ENCODE measurements at regions not wholly inside any gene's neighbourhood (a gene's known extent, or its start where the extent isn't known, plus 50 kb on each side); places are given as distances from the start of the nearest gene placed in this dataset.
"Not testable (repeated sequence)": the region's sequence is repeated elsewhere in the genome, so short reads cannot be mapped to it uniquely, and the experiment has no call there.

DNA sequence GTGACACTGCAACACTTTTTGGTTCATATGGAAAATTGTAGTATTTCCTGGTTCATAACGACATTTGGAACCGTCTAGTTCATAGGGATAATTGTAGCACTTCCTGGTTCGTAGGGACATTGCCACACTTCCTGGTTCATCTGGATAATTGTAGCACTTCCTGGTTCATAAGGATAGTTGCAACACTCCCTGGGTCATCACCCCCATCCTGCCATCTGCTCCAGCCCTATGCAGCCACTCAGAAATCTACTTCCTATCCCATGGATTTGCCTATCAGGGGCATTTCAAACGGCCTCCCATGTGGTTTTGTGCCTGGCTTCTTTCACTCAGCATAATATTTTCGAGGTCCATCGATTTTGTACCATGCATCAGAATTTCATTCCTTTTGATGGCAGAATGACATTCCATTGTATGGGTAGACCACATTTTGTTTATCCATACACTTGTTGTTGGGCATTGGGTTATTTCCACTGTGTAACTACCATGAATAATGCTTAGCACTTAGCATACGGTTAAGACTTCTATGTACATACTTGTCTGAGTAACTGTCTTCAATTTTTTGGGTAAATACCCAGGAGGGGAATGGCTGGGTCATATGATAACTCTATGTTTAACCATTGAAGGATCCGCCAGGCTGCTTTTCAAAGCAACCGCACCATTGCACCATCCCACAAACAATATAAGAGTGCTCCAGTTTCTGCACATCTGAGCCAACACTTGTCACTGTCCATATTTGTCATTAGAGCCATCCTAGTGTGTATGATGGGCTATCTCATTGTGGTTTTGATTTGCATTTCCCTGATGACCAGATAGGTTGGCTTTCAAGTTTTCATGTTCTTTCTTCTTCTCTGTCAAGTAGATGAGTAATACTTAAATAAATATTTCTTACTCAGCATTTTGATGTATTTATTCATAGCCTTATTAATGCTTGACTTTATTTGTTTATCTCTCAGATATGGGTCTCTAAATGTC is 58.3 kb upstream of the CD99 start:
- no peaks in the 10 kb centered on the region for H3K27me3 Mint-ChIP-seq (ENCODE audit: low read depth, unreplicated experiment)
- FAIRE-seq (no peak), DNase-seq (ENCODE audit: low read depth) (peak; percentile 16)
- peaks cover 44% of the 10 kb centered on the region for H3K36me3 Mint-ChIP-seq (ENCODE audit: low read depth, unreplicated experiment)
- TF ChIP-seq, protein P1, sequence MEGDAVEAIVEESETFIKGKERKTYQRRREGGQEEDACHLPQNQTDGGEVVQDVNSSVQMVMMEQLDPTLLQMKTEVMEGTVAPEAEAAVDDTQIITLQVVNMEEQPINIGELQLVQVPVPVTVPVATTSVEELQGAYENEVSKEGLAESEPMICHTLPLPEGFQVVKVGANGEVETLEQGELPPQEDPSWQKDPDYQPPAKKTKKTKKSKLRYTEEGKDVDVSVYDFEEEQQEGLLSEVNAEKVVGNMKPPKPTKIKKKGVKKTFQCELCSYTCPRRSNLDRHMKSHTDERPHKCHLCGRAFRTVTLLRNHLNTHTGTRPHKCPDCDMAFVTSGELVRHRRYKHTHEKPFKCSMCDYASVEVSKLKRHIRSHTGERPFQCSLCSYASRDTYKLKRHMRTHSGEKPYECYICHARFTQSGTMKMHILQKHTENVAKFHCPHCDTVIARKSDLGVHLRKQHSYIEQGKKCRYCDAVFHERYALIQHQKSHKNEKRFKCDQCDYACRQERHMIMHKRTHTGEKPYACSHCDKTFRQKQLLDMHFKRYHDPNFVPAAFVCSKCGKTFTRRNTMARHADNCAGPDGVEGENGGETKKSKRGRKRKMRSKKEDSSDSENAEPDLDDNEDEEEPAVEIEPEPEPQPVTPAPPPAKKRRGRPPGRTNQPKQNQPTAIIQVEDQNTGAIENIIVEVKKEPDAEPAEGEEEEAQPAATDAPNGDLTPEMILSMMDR (IDR thresholded peaks at IDR 0.05; ENCODE audit: insufficient read depth, low read depth, low read length) = no peak
- TF ChIP-seq EZH2 (IDR thresholded peaks at IDR 0.05; ENCODE audit: insufficient read depth, low read length) = no peak
- no peak overlapping the region for H3K4me2 ChIP-seq (ENCODE audit: low read length)
- no peak overlapping the region for H3K27ac Mint-ChIP-seq (ENCODE audit: unreplicated experiment)
- H3K9me3 Mint-ChIP-seq (ENCODE audit: unreplicated experiment) = peaks cover 15% of the 10 kb centered on the region
- no peak overlapping the region for H3K4me3 ChIP-seq (ENCODE audit: insufficient read depth, low read depth, low read length)
- no peaks in the 10 kb centered on the region for H3K4me1 Mint-ChIP-seq (ENCODE audit: low read depth, unreplicated experiment)
- H3K9ac ChIP-seq (ENCODE audit: low read length) = no peak overlapping the region
- H4K20me1 ChIP-seq (ENCODE audit: insufficient read depth, low read length) = no peaks in the 10 kb centered on the region
- no peaks in the 10 kb centered on the region for H3K79me2 ChIP-seq (ENCODE audit: insufficient read depth, low read length)
- H2AFZ ChIP-seq (ENCODE audit: low read depth, low read length) = no peak overlapping the region
- H3K36me3 ChIP-seq (ENCODE audit: insufficient read depth, low read length) = no peaks in the 10 kb centered on the region
- no peak overlapping the region for H3K27ac ChIP-seq (ENCODE audit: low read depth, low read length)
- H3K4me1 ChIP-seq (ENCODE audit: insufficient read depth, low read length) = no peaks in the 10 kb centered on the region
- H3K27me3 ChIP-seq (ENCODE audit: insufficient read depth, low read length) = no peaks in the 10 kb centered on the region
- H3K9me3 ChIP-seq (ENCODE audit: insufficient read depth, low read depth, low read length) = no peaks in the 10 kb centered on the region
- H3K4me3 Mint-ChIP-seq (ENCODE audit: unreplicated experiment) = no peak overlapping the region

DNA sequence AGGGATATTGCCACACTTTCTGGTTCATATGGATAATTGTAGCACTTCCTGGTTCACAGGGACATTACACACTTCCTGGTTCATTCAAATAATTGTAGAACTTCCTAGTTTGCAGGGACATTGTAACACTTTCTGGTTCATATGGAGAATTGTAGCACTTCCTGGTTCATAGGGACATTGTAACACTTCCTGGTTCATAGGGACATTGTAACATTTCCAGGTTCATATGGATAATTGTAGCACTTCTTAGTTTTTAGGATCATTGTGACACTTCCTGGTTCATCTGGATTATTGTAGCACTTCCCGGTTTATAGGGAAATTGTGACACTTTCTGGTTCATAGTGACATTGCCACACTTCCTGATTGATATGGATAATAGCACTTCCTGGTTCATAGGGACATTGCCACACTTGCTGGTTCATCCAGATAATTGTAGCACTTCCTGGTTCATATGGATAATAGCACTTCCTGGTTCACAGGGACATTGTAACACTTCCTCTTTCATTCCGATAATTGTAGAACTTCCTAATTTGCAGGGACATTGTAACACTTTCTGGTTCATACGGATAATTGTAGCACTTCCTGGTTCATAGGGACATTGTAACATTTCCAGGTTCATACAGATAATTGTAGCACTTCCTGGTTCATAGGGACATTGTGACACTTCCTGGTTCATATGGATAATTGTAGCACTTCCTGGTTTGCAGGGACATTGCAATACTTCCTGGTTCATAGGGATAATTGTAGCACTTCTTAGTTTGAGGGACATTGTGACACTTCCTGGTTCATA is 59.2 kb upstream of the CD99 start:
- H3K36me3 Mint-ChIP-seq (ENCODE audit: low read depth, unreplicated experiment) = peaks cover 50% of the 10 kb centered on the region
- no peaks in the 10 kb centered on the region for H3K27me3 Mint-ChIP-seq (ENCODE audit: low read depth, unreplicated experiment)
- Histone ChIP-seq H3K27ac (ENCODE audit: low read depth, low read length) (no peak overlapping the region), H3K36me3 (ENCODE audit: insufficient read depth, low read length) (no peaks in the 10 kb centered on the region), H3K79me2 (ENCODE audit: insufficient read depth, low read length) (no peaks in the 10 kb centered on the region), H3K9me3 (ENCODE audit: insufficient read depth, low read depth, low read length) (no peaks in the 10 kb centered on the region), H3K9ac (ENCODE audit: low read length) (no peak overlapping the region), H3K4me1 (ENCODE audit: insufficient read depth, low read length) (no peaks in the 10 kb centered on the region), H3K4me2 (ENCODE audit: low read length) (no peak overlapping the region), H2AFZ (ENCODE audit: low read depth, low read length) (no peak overlapping the region), H3K27me3 (ENCODE audit: insufficient read depth, low read length) (no peaks in the 10 kb centered on the region), H4K20me1 (ENCODE audit: insufficient read depth, low read length) (peaks cover 4% of the 10 kb centered on the region), H3K4me3 (ENCODE audit: insufficient read depth, low read depth, low read length) (no peak overlapping the region)
- no peak overlapping the region for H3K4me3 Mint-ChIP-seq (ENCODE audit: unreplicated experiment)
- H3K9me3 Mint-ChIP-seq (ENCODE audit: unreplicated experiment) = peaks cover 17% of the 10 kb centered on the region
- H3K4me1 Mint-ChIP-seq (ENCODE audit: low read depth, unreplicated experiment) = no peaks in the 10 kb centered on the region
- TF ChIP-seq EZH2 (IDR thresholded peaks at IDR 0.05; ENCODE audit: insufficient read depth, low read length) = no peak
- TF ChIP-seq, protein P1 (IDR thresholded peaks at IDR 0.05; ENCODE audit: insufficient read depth, low read depth, low read length) = no peak
- H3K27ac Mint-ChIP-seq (ENCODE audit: unreplicated experiment) = peak overlapping the region; percentile 5
- DNase-seq (ENCODE audit: low read depth) (no peak), FAIRE-seq (no peak)

DNA sequence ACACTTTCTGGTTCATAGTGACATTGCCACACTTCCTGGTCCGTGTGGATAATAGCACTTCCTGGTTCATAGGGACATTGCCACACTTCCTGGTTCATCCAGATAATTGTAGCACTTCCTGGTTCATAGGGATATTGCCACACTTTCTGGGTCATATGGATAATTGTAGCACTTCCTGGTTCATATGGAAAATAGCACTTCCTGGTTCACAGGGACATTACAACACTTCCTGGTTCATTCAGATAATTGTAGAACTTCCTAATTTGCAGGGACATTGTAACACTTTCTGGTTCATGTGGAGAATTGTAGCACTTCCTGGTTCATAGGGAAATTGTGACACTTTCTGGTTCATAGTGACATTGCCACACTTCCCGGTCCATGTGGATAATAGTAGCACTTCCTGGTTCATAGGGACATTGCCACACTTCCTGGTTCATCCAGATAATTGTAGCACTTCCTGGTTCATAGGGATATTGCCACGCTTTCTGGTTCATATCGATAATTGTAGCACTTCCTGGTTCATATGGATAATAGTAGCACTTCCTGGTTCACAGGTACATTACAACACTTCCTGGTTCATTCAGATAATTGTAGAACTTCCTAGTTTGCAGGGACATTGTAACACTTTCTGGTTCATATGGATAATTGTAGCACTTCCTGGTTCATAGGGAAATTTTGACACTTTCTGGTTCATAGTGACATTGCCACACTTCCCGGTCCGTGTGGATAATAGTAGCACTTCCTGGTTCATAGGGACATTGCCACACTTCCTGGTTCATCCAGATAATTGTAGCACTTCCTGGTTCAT is 60.0 kb upstream of the CD99 start:
- H3K27ac Mint-ChIP-seq (ENCODE audit: unreplicated experiment); H3K27me3 ChIP-seq (ENCODE audit: insufficient read depth, low read length); H3K9me3 ChIP-seq (ENCODE audit: insufficient read depth, low read depth, low read length); DNase-seq (ENCODE audit: low read depth); H3K79me2 ChIP-seq (ENCODE audit: insufficient read depth, low read length); H3K27me3 Mint-ChIP-seq (ENCODE audit: low read depth, unreplicated experiment); FAIRE-seq; H3K4me1 Mint-ChIP-seq (ENCODE audit: low read depth, unreplicated experiment); H2AFZ ChIP-seq (ENCODE audit: low read depth, low read length); H4K20me1 ChIP-seq (ENCODE audit: insufficient read depth, low read length); H3K4me1 ChIP-seq (ENCODE audit: insufficient read depth, low read length); H3K36me3 ChIP-seq (ENCODE audit: insufficient read depth, low read length); H3K27ac ChIP-seq (ENCODE audit: low read depth, low read length); H3K9ac ChIP-seq (ENCODE audit: low read length); H3K4me3 ChIP-seq (ENCODE audit: insufficient read depth, low read depth, low read length); H3K4me3 Mint-ChIP-seq (ENCODE audit: unreplicated experiment); H3K4me2 ChIP-seq (ENCODE audit: low read length): not testable (repeated sequence)
- Mint-ChIP-seq H3K9me3 (ENCODE audit: unreplicated experiment) (peaks cover 17% of the 10 kb centered on the region), H3K36me3 (ENCODE audit: low read depth, unreplicated experiment) (peaks cover 55% of the 10 kb centered on the region)

Measured in astrocyte (in vitro differentiated cells and primary cell).